MCF 10A (cell line): ENCODE measurements at regions not wholly inside any gene's neighbourhood (a gene's known extent, or its start where the extent isn't known, plus 50 kb on each side); places are given as distances from the start of the nearest gene placed in this dataset.

Experiments used
- BruUV-seq: library from RNA; stranded (reverse); fragments of 400-500 nt; replicated peaks from 2 replicates; lab custom pipeline; 2021; lab: Mats Ljungman, UMichigan
- CTCF ChIA-PET: fragments of 300-600 bp; sonication (Branson Sonifier 250); formaldehyde crosslinking; extraction: SDS; loops from one replicate; lab custom pipeline; 2021; ENCODE audit warnings: antibody characterized with exemption, inconsistent platforms; lab: Yijun Ruan, JAX
- POLR2A ChIA-PET: fragments of 300-600, 350-650 bp; sonication (Branson Sonifier 250); formaldehyde crosslinking; extraction: SDS; loops from one replicate; lab custom pipeline; 2020; ENCODE audit warnings: antibody characterized with exemption, inconsistent platforms; lab: Yijun Ruan, JAX
- DNase-seq: peaks from one replicate; pipeline ENCODE4 v3.0.0-alpha.2; 2018; ENCODE audit not compliant: unreplicated experiment
- H3K27ac Mint-ChIP-seq: one replicate; pipeline ENCODE4 v1.8.0; 2022; ENCODE audit warnings: mild to moderate bottlenecking, low read depth, mixed read lengths; ENCODE audit not compliant: unreplicated experiment
- H3K27me3 Mint-ChIP-seq: one replicate; pipeline ENCODE4 v1.8.0; 2022; ENCODE audit warnings: mixed read lengths; ENCODE audit not compliant: insufficient read depth, unreplicated experiment
- H3K36me3 Mint-ChIP-seq: one replicate; pipeline ENCODE4 v1.8.0; 2022; ENCODE audit warnings: mild to moderate bottlenecking, moderate library complexity, mixed read lengths; ENCODE audit not compliant: insufficient read depth, unreplicated experiment
- H3K4me1 Mint-ChIP-seq: one replicate; pipeline ENCODE4 v1.8.0; 2022; ENCODE audit warnings: mixed read lengths; ENCODE audit not compliant: insufficient read depth, unreplicated experiment
- H3K4me3 Mint-ChIP-seq: one replicate; pipeline ENCODE4 v1.8.0; 2022; ENCODE audit warnings: mild to moderate bottlenecking, moderate library complexity, mixed read lengths; ENCODE audit not compliant: unreplicated experiment
- H3K9me3 Mint-ChIP-seq: one replicate; pipeline ENCODE4 v1.8.0; 2022; ENCODE audit warnings: mixed read lengths; ENCODE audit not compliant: unreplicated experiment
- intact Hi-C: fragments of 100-400 bp; cut with micrococcal nuclease; formaldehyde crosslinking; loops from 2 replicates; pipeline ENCODE4 v1.14.1; 2022
- TF ChIP-seq, protein P1 (sequence below): fragments of 200-600 bp; IDR thresholded peaks from one replicate; pipeline ENCODE4 v1.8.0; 2022; ENCODE audit warnings: antibody characterized with exemption, mild to moderate bottlenecking; ENCODE audit not compliant: unreplicated experiment

DNA sequence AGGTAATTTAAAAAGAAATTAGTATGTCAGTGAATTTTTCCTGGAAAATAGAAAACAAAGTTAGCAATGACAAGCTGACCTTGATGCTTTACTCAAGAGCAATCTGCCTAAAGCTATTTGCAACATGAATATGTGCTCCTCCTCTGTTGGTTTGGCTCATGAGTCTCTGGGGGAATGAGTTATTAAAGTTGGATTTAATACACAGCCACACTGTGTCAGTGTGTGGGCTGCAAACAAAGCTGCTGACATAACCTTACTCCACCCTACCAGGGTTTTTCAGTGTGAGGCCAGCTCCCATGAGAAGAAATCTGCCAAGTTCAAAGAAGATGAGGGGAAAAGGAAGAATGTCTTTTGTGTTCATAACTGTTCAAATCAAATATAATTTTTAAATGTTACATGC lies 280.5 kb downstream of the TLL1 start:
- H3K4me3 Mint-ChIP-seq: no peak overlapping the region
- intact Hi-C loops: no loop called here
- BruUV-seq: no TSS peak
- peaks cover 12% of the 10 kb centered on the region for H3K9me3 Mint-ChIP-seq
- ChIA-PET CTCF (interaction anchor here (1.1 kb wide), 1 partner anchor 441 kb away, joined by 4 read pairs; no protein-coding TSS in a partner anchor), POLR2A (no interaction called here)
- H3K27ac Mint-ChIP-seq: no peak overlapping the region
- no peaks in the 10 kb centered on the region for H3K27me3 Mint-ChIP-seq
- TF ChIP-seq, protein P1, sequence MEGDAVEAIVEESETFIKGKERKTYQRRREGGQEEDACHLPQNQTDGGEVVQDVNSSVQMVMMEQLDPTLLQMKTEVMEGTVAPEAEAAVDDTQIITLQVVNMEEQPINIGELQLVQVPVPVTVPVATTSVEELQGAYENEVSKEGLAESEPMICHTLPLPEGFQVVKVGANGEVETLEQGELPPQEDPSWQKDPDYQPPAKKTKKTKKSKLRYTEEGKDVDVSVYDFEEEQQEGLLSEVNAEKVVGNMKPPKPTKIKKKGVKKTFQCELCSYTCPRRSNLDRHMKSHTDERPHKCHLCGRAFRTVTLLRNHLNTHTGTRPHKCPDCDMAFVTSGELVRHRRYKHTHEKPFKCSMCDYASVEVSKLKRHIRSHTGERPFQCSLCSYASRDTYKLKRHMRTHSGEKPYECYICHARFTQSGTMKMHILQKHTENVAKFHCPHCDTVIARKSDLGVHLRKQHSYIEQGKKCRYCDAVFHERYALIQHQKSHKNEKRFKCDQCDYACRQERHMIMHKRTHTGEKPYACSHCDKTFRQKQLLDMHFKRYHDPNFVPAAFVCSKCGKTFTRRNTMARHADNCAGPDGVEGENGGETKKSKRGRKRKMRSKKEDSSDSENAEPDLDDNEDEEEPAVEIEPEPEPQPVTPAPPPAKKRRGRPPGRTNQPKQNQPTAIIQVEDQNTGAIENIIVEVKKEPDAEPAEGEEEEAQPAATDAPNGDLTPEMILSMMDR: no peak
- no peak for DNase-seq
- no peaks in the 10 kb centered on the region for H3K36me3 Mint-ChIP-seq
- no peaks in the 10 kb centered on the region for H3K4me1 Mint-ChIP-seq

DNA sequence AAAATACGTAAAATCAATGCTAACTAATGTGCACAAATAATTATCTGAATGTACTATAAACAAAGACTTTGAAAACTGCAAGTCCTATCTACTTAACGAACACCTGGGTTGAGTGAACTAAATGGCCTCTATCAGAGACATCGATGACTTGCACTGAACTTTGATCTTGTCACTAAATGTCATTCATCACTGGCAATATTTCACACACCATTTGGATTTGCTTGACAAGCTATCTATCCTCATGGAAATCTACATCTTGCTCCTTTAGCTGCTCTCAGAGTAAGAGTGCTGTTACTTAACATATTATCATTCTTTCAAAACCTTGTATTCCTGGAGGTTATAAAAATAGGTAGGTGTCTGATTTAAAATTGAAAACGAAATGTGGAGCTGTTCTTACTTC lies 289.3 kb downstream of the TLL1 start:
- POLR2A ChIA-PET: interaction anchor here (0.9 kb wide), 1 partner anchor 422 kb away, joined by 3 read pairs; no protein-coding TSS in a partner anchor
- Mint-ChIP-seq H3K9me3 (peaks cover 14% of the 10 kb centered on the region), H3K4me1 (peaks cover 6% of the 10 kb centered on the region), H3K27ac (no peak overlapping the region), H3K4me3 (no peak overlapping the region), H3K27me3 (no peaks in the 10 kb centered on the region), H3K36me3 (no peaks in the 10 kb centered on the region)
- BruUV-seq: no TSS peak
- intact Hi-C loops: loop anchor here (10.0 kb wide), 1 partner anchor 1462 kb away; no protein-coding TSS in a partner anchor
- CTCF ChIA-PET: interaction anchor here (1.0 to 7.0 kb wide), 3 partner anchors 25 to 669 kb away, joined by 3 to 133 read pairs (median 6); no protein-coding TSS in a partner anchor
- DNase-seq: no peak
- TF ChIP-seq, protein P1: no peak

DNA sequence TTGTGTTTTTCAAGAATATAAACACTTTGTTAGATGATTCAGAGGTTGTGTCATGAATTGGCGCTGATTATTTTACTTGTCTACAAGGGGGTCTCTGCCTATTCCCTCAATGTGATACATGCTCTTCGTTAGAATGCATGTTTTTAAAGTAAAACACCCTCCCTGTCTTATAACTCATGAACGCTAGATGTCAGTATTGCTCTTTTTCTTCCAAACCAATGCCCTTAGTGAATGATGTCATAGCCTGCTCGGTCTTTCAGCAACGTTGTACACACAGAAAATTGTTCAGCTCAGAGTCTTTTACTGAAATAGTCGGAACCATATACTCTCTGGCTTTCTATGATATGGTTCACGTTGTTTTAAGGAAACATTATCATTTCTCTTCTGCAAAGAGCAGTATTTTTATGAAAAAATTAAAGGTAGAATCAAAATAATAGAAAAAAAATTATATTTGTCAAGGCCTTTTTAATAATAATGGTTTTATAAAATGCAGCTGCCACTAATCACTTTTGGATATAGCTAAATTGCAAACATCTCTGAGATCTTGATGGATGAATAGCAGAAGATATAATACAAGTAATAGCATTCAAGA lies 292.9 kb downstream of the TLL1 start:
- Mint-ChIP-seq H3K27me3 (no peaks in the 10 kb centered on the region), H3K36me3 (no peaks in the 10 kb centered on the region), H3K4me3 (no peak overlapping the region), H3K4me1 (peaks cover 6% of the 10 kb centered on the region), H3K27ac (no peak overlapping the region), H3K9me3 (no peaks in the 10 kb centered on the region)
- peak; percentile 84 for DNase-seq
- BruUV-seq: no TSS peak
- intact Hi-C loops: loop anchor here (1.0 to 10.0 kb wide), 8 partner anchors 86 to 1986 kb away; no protein-coding TSS in a partner anchor
- ChIA-PET CTCF (interaction anchor here (0.5 to 7.0 kb wide), 41 partner anchors 9 to 1917 kb away, joined by 3 to 133 read pairs (median 3); no protein-coding TSS in a partner anchor), POLR2A (interaction anchor here (2.1 kb wide), 1 partner anchor 429 kb away, joined by 9 read pairs; no protein-coding TSS in a partner anchor)
- TF ChIP-seq, protein P1: peak; percentile 79

DNA sequence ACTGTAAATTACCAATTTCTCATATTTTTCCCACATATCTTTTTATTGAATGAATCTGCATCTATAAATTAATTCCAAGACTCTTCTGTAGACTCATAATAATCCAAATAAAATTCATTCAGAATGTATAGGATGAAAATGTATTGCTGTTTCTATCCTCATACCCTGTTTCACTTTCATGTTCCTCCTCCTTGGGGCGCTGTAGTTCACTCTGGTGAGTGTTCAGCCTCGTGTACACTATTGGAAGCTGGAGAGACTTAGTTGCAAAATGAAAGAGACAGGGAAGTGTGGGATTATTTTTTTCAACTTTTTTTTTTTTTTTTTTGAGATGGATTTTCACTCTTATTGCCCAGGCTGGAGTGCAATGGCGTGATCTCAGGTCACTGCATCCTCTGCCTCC lies 296.1 kb downstream of the TLL1 start:
- H3K27ac Mint-ChIP-seq: no peak overlapping the region
- TF ChIP-seq, protein P1: peak; percentile 10
- intact Hi-C loops: loop anchor here (5.0 to 10.0 kb wide), 4 partner anchors 853 to 1983 kb away; no protein-coding TSS in a partner anchor
- H3K27me3 Mint-ChIP-seq: no peaks in the 10 kb centered on the region
- no peak overlapping the region for H3K4me3 Mint-ChIP-seq
- DNase-seq: peak; percentile 50
- peaks cover 6% of the 10 kb centered on the region for H3K4me1 Mint-ChIP-seq
- ChIA-PET CTCF (interaction anchor here (0.7 kb wide), 1 partner anchor 427 kb away, joined by 3 read pairs; no protein-coding TSS in a partner anchor), POLR2A (interaction anchor here (0.6 kb wide), 1 partner anchor 425 kb away, joined by 6 read pairs; no protein-coding TSS in a partner anchor)
- H3K9me3 Mint-ChIP-seq: peaks cover 8% of the 10 kb centered on the region
- no TSS peak for BruUV-seq
- H3K36me3 Mint-ChIP-seq: no peaks in the 10 kb centered on the region
